GM18519 (cell line): ENCODE measurements at regions not wholly inside any gene's neighbourhood (a gene's known extent, or its start where the extent isn't known, plus 50 kb on each side); places are given as distances from the start of the nearest gene placed in this dataset.
"Not testable (repeated sequence)": the region's sequence is repeated elsewhere in the genome, so short reads cannot be mapped to it uniquely, and the experiment has no call there.

Experiments
- ATAC-seq: cut with Tn5 transposase; IDR thresholded peaks from one replicate; pipeline ENCODE4 v1.9.1; 2021; ENCODE audit warnings: mild to moderate bottlenecking, moderate library complexity; ENCODE audit not compliant: unreplicated experiment, low FRiP score

DNA sequence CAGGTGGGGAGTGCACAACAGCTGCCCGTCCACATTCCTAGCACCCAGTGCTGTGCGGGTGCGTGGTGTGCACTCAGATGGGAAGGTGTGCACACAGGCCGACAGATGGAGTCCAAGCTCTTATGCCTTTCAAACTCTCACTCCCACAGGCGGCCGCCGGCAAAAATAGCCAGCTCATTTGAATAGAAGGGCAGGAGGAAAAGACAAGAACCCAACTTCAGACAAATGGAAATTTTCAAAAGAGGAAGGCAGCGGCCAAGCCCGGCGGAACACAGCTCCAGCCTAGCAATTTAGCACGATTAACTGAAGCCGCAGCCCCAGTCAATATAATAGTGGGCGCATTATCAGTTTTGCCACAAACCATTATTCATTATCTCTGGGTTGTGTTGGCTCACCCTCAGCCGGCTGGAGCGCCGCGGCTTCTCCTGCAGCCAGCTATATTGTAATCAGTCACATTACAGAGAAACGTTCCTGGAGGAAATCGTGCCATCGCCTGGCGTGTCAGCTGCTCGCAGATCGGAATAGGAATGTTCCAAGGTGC, 103.9 kb upstream of the SEC14L1 start:
- no peak for ATAC-seq

DNA sequence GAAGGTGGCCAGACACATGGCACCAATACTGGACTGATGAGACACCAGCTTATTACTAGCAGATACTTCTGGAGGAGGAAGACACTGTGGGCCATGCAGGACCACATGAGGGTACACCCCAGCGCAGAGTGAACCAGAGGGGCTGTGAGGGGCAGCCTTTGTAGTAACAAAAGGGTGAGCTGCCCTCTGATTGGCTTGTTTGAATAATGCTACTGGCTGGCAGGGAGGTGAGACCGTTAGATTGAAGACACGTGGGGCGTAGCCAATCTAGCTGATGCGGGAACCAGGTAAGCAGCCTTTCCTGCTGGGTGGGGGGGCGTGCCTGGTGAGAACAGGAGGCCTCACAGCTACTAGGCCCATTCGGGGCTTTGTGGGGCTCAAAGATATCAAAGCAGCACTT, 102.8 kb upstream of the SEC14L1 start:
- no peak for ATAC-seq

DNA sequence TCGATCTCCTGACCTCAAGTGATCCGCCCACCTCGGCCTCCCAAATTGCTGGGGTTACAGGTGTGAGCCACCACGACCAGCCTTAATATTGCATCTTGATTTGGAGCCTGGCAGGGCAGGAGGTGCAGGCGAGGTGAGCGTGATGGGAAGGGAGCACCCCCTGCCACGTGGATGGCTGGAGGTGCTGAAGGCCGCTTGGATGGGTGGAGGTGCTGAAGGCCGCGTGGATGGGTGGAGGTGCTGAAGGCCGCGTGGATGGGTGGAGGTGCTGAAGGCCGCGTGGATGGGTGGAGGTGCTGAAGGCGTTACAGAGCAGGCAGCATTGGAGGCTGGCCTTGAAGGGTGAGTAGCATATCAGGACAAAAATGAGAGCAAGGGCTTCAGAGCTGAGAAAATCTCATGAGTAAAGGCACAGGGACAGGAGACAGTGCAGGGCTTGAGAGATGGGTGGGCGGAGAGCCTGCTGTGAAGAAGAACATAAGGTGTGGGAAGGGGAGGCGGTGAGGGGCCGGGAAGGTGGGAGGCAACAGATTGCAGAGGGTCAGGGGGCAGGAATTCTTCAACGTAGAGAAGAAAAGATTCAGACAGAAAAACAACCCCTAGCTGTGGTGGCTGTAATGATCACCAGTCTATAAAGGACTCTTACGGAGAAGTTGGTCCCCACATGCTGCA, 101.7 kb upstream of the SEC14L1 start:
- ATAC-seq: no peak

DNA sequence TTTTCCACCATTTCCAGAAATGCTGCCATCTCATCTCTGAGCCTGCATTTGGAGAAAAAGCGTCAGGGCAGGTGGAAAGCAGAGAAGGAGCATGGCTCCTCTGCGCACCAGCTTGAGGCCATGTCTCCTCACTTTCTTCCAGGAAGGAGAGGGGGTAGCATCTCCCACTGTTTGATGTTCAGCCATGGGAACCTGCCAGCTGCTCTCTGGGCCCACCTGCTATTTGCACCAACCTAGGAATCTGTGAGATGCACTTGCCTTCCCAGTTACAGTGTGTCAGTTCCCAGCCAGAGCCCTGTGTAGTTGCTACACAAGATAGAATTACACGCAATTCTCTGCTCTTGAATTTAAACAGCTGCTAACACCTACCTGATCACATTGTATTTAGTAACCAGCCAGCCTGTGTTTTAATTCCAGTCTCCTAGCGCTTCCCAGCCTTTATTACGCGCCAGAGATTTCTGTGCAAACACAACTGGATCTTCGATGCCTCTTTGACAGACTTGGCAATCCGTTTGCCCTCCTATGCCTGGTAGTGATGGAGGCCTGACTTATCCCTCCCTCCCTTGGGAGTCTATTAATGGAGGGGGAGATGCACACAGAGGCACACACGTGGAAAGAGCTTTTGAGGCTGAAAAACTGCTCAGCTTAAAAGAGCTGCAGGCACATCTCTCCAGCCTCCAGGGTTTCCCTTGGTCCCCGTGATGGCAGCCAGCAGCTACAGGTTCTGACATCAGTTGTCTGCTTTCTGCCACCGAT, 98.1 kb upstream of the SEC14L1 start:
- no peak for ATAC-seq

DNA sequence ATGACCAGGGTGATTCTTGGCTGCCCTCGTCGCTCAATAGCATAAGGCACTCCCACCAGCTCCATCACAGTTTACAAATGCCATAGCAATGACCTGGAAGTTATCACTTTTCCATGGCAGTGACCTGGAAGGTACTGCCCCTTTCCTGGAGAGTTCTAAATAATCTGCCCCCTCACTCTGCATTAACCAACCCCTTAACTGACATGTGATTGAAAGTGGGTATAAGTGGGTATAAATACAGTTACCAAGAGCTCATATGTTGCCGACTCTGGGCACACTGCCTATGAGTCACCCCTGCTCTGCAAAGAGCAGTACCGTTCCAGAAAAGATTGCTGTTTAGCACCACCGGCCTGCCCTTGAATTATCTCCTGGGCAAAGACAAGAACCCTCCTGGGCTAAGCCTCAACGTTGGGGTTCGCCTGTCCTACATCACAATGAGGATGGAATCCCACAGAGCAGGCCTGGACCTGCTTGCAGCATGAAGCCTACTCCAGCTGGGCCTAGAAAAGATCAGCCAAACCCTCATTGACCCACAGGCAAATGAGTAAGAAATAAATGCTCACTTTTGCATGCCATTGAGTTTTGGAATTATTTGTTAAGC, 95.2 kb upstream of the SEC14L1 start:
- ATAC-seq: no peak

DNA sequence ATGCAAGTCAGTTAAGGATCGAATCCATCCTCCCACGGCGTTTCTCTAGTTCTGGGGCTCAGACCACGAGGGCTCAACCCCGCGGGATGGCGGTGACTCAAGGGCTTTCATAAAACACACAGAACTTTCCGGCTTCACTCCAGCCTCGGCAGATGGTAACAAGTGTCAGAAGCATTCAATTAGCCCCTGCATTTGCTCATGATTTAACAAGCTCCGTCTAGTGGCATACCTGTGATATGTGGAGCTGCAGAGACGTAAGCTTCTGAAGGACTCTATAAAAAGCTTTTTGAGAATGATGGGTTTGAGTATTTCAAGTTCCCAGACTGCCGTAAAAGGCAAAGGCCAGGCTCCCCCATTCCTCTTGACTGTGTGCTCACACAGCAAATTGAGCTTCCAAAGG, 91.3 kb upstream of the SEC14L1 start:
- no peak for ATAC-seq

DNA sequence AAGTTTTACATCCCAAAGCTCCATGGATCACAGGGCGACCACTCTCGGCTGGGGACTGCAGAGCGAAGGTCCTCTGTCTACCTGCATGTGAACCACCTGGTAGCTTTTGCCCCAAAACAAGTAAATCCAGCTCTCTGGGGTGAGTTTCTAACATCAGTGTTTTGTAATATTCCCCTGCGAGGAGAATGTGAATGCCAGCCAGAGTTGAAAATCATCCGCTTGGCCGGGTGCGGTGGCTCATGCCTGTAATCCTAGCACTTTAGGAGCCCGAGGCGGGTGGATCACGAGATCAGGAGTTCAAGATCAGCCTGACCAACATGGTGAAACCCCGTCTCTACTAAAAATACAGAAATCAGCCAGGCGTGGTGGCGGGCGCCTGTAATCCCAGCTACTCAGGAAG, 89.9 kb upstream of the SEC14L1 start:
- not testable (repeated sequence) for ATAC-seq

DNA sequence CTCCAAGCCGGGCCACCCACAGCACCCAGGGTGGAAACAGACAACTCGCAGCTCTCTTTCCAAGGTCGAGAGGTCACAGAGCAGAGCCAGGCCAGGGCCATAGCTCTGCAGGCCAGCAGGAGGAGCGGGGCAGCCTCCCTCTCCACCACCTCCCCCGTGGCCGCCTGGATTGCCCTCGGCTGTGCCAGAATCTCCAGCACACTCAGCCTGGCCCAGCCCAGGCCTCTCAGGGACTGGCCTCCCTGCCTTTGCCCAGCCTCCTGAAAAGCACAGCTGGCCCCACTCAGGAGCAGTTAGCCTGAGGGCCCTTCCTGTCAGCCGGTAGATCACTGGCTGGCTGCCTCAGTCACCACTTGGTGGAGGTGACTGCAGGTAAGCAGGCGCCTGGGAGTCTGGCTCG, 85.8 kb upstream of the SEC14L1 start:
- no peak for ATAC-seq

DNA sequence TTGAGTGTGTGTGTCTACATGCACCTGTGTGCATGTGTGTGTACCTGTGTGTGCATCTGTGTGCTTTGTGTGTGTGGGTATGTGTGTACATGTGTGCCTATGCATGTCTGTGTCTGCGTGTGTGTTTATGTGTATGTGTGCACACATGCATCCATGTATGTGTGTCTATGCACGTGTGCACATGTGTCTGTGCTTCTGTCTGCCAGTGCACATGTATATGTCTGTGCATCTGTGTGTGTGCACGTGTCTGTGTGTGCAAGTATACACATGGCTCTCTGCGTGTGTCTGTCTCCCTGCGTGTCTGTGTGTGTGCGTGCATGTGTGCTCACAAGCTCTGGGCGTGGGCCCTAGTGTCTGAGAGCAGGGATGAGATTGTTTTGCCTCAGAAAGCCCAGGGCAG, 85.3 kb upstream of the SEC14L1 start:
- ATAC-seq: no peak

DNA sequence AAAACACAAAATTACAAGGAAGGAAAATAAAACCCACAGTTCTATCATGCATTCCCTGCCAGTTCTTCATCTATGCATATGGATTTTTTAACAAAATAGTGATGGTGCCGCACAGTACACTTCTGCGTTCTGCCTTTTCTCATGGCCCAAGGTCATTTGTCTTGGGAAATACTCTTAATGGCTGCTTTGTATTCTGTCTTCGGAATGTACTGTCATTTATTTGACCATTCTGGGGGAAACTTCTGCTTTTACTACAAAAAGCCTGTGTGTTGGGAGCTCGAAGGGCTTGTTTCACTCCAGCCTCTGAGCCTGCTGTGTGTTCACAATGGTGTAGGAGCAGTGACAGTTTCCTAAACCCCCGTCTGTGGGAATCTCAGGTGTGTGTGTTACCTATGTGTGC, 82.8 kb upstream of the SEC14L1 start:
- no peak for ATAC-seq

DNA sequence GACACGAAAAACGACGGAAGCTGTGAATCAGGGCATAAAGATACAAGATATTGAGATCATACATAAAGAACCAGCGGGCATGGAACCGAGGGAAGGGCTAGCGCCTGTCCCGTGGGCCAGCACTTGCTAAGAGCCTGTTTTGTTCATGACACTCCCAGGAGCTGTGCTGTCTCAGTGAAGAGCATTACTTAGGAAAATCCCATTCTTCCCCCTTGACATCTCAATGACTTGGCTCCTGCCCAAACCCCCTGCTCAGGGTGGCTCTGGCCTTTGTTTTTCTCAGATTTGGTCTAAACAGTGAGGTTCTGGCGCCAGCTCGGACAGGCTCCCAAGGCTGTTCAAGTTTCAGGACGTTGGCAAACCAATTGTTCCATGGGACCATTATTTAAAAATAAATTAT, 79.1 kb upstream of the SEC14L1 start:
- no peak for ATAC-seq

DNA sequence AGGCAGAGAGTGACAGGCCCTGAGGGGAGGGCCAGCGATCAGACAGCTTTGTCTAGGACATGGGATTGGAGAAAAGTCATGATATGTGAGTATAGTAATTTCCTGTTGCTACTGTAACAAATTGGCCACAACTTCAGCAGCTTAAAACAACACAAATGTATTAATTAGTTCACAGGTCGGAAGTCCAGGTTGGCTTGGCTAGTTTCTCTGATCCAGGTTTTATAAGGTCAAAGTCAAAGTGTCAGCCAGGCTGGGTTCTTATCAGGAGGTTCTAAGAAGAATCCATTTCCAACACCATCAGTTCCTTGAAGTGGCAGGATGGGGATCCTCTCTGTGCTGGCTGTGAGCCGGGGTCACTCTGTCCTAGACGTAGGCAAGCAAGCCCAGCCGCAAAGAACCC, 76.2 kb upstream of the SEC14L1 start:
- no peak for ATAC-seq

DNA sequence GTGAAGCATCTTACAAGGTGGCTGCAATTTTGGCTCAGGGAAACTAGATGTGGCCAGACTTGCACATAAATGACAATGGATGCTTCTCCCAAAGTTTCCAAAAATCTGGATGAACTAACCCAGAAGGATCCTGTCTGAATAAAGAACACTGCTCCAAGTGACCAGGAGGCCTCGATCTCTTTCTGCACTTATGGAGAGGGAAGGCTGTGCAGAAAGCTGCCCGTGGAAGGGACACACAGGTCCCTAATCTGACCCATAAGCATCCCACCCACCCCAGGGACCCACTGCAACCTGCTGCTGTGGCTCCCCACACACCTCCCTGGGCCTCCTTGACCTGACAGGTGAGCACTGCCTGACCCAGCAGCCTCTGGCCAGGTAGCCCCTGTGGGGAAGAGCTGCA, 74.6 kb upstream of the SEC14L1 start:
- no peak for ATAC-seq

DNA sequence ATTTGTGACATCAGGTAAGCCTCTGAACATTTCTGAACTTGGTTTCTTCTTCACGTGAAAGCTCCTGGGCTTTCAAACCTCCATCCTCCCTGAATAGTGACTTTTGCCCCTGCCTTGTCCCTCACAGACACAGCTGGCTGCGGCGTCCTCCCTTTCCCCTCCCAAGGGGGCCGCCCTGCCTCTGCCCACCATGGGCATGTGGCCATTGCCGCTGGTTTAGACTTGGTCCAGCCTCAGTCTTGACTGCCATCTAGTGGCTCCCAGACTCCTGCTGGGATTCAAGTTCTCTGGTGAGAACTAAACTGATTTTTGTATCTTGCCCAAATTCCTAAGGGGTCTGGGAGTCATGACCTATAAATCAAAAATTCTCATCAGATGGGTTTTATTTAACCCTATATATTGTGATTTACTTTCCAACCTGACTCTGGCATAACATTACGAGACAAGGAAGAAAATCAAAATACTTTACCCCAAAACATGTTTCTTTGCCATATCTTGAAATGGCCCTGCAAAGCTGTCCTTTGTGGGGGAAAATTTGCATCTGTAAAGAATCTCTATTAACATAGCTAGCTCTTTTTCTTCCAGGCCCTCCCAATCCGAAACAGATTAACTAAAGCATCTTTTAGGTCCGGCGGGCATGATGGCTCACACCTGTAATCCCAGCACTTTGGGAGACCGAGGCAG, 73.9 kb upstream of the SEC14L1 start:
- ATAC-seq: not testable (repeated sequence)

DNA sequence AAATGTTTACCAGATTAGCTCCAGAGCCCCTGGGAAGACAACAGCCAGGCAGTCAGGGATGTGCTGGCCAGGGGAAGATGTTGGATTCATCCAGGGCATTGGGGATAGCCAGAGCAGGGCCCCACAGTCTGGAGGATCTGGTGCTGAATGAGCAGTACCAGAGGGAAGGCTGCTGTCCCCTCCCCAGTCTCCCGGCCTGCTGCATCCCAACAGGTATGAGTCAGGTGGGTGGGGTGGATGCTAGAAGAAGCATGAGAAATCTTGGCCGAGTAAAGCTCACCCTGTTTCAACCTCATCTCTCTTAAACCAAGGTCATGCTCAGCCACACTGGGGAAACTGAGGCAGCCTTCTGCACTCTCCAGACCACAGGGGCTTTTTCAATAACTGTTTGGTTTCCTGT, 71.9 kb upstream of the SEC14L1 start:
- ATAC-seq: no peak

DNA sequence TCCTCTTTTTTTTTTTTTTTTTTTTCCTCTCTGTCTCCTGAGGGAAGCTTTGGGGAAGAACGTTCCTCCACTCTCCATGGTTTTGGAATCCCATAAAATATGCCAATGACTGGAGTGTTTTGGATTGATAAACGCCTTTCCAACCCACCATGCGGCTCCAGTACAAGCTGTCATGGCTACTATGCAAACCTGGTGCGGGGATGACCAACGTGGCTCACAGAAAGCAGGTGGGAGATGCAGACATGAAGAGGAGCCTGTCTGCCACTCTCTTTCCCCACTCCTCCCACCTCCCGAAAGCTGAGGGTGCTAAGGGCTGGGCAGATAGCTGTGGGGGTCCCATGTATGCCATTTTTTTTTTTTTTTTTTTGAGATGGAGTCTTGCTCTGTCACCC, 69.9 kb upstream of the SEC14L1 start:
- no peak for ATAC-seq

DNA sequence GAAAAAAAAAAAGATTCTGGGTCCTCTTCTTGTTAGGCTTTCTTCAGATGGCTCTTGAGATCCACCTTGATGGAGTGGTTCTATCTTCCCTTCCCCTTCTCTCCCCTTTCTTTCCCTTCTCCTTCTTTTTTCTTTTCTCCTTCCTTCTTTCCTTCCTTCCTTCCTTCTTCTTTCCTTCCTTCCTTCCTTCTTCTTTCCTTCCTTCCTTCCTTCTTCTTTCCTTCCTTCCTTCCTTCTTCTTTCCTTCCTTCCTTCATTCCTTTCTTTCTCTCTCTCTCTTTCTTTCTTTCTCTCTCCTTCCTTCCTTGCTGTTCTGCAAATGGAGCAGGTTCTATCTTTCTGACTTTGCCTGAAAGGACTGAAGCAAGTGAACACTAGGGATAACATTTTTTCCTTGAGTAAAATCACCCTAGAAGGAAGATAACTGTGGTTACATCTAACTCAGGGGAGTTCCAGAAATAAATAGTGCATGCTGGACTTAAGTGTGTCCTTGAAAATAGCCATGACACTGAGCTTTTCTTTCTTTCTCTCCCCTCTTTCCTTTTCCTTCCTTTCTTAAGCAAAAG, 68.8 kb upstream of the SEC14L1 start:
- ATAC-seq: no peak

DNA sequence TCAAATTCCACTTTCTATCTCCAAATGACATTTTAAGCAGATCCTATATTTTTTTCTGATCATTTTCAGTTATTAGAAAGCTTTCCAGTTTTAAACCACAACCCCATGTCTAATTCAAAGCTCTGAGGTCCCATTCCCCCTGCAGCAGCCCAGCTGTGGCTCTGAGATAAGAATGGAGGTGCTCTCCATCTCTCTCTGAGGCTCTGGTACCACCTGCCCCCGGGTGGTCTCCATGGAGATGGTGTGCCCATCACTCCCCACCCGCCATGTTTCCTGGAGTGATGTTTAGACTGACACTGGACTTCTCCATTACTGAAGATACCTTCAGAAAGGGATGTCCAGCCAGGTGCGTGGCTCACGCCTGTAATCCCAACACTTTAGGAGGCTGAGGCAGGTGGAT, 68.1 kb upstream of the SEC14L1 start:
- ATAC-seq: no peak

DNA sequence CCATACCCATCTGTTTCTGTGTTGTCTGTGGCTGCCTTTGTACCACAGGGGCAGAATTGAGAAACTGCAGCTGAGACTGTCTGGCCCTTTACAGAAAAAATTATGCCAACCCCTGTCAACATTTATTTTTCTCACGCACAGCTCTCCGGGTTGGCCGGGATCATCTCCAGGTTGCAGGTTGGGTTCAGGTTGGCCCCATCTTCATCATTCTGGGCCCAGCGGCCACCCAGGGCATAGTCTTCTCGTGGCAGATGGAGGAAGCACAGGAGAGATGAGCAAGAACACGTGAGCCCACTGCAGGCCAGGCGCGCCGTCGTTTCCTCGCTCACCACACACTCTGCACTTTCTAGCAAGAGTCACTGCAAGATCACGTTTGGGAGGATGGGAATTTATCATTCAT, 66.1 kb upstream of the SEC14L1 start:
- no peak for ATAC-seq

DNA sequence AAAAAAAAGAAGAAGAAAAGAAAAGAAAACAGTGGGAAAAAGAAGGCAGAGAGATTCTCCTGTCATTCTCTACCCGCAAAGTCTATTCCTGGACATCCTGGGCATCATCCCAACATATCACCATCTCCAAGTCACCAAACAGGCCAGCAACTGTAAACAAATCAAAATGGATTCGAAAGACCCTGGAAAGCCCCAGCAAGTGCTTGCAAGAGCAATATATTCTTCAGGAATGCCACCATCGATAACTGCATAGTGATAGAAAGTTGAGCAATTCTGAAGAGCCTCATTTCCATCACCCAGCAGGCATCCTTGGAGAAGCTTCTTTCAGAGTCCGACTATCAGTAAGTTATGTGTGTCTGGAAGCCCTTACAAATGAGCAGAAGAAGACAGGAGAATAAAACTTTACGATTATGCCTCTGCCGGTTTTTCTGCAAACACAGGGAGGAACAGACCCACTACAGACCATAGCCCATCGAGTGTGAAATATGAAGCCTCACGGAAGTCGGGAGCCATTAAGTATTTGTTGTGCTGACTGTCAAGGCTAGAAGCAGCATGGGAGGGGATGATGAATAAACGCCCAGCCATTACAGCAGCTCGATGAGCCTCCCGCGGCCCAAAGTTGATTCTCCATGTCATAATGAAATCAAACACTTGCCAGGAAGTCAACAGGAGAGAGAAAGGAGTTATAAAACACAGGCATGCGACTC, 64.5 kb upstream of the SEC14L1 start:
- ATAC-seq: no peak
